H54 (cell line): ENCODE measurements at regions not wholly inside any gene's neighbourhood (a gene's known extent, or its start where the extent isn't known, plus 50 kb on each side); places are given as distances from the start of the nearest gene placed in this dataset.

Source experiments
- DNase-seq: peaks from one replicate; pipeline ENCODE4 v3.0.0; 2011; ENCODE audit warnings: low spot score, mixed read lengths; ENCODE audit not compliant: insufficient read length
- FAIRE-seq: peaks from 3 replicates; lab custom pipeline; 2011; peaks lifted over from hg19 to GRCh38; lab: Jason Lieb, UNC
- POLR2A ChIP-seq: IDR thresholded peaks from 2 replicates; pipeline ENCODE4 v1.6.1; 2011; ENCODE audit warnings: low read depth, mild to moderate bottlenecking, low read length

- FAIRE-seq (no peak), DNase-seq (peak; percentile 3)
- TF ChIP-seq POLR2A, result no peak
These were observed 129.7 kb downstream of the FAXC start for GRCh38 chr6:99219788-99220187.

- no peak for DNase-seq
- no peak for FAIRE-seq
- TF ChIP-seq POLR2A, result no peak
These were observed 132.5 kb downstream of the FAXC start for GRCh38 chr6:99216959-99217358.

GRCh38 chr6:99195986-99196655, 153.4 kb downstream of the FAXC start:
- no peak for TF ChIP-seq POLR2A
- no peak for DNase-seq

GRCh38 chr6:99192561-99192960, 156.9 kb downstream of the FAXC start:
- no peak for FAIRE-seq
- TF ChIP-seq POLR2A, result no peak
- DNase-seq, result no peak

More at GRCh38 chr6:99195986-99196655, 153.4 kb downstream of the FAXC start:
- FAIRE-seq, result no peak

- FAIRE-seq, result no peak
- no peak for DNase-seq
- TF ChIP-seq POLR2A, result no peak
These were observed 159.4 kb downstream of the FAXC start for GRCh38 chr6:99189823-99190721.

- TF ChIP-seq POLR2A, result no peak
- no peak for FAIRE-seq
- no peak for DNase-seq
These were observed 162.0 kb downstream of the FAXC start for GRCh38 chr6:99187429-99187828.

GRCh38 chr6:99186417-99186816, 163.1 kb downstream of the FAXC start:
- TF ChIP-seq POLR2A, result no peak
- no peak for FAIRE-seq
- DNase-seq, result no peak

- FAIRE-seq (no peak), DNase-seq (no peak)
- no peak for TF ChIP-seq POLR2A
These were observed 163.9 kb downstream of the FAXC start for GRCh38 chr6:99185525-99185924.

- FAIRE-seq, result no peak
- TF ChIP-seq POLR2A, result no peak
- DNase-seq, result no peak
These were observed 164.8 kb downstream of the FAXC start for GRCh38 chr6:99184696-99185095.

- FAIRE-seq (no peak), DNase-seq (no peak)
- TF ChIP-seq POLR2A, result no peak
These were observed 166.4 kb downstream of the FAXC start for GRCh38 chr6:99183066-99183465.

- DNase-seq (no peak), FAIRE-seq (no peak)
- no peak for TF ChIP-seq POLR2A
These were observed 168.3 kb downstream of the FAXC start for GRCh38 chr6:99181174-99181573.

- no peak for TF ChIP-seq POLR2A
- FAIRE-seq, result no peak
- DNase-seq, result no peak
These were observed 171.3 kb downstream of the FAXC start for GRCh38 chr6:99178168-99178567.

- DNase-seq (no peak), FAIRE-seq (no peak)
- TF ChIP-seq POLR2A, result no peak
These were observed 171.7 kb downstream of the FAXC start for GRCh38 chr6:99177736-99178135.

GRCh38 chr6:99165838-99166237, 183.6 kb downstream of the FAXC start:
- TF ChIP-seq POLR2A, result no peak
- DNase-seq, result no peak
- FAIRE-seq, result no peak

GRCh38 chr6:99152347-99152643, 197.2 kb downstream of the FAXC start:
- no peak for TF ChIP-seq POLR2A
- FAIRE-seq (no peak), DNase-seq (no peak)
